ENCODE measurements at regions not wholly inside any gene's neighbourhood (a gene's known extent, or its start where the extent isn't known, plus 50 kb on each side); places are given as distances from the start of the nearest gene placed in this dataset.

GRCh38 chr3:13242364-13242737, 169.1 kb upstream of the IQSEC1 start:
- TF ChIP-seq, protein P1, sequence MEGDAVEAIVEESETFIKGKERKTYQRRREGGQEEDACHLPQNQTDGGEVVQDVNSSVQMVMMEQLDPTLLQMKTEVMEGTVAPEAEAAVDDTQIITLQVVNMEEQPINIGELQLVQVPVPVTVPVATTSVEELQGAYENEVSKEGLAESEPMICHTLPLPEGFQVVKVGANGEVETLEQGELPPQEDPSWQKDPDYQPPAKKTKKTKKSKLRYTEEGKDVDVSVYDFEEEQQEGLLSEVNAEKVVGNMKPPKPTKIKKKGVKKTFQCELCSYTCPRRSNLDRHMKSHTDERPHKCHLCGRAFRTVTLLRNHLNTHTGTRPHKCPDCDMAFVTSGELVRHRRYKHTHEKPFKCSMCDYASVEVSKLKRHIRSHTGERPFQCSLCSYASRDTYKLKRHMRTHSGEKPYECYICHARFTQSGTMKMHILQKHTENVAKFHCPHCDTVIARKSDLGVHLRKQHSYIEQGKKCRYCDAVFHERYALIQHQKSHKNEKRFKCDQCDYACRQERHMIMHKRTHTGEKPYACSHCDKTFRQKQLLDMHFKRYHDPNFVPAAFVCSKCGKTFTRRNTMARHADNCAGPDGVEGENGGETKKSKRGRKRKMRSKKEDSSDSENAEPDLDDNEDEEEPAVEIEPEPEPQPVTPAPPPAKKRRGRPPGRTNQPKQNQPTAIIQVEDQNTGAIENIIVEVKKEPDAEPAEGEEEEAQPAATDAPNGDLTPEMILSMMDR (IDR thresholded peaks at IDR 0.05; ENCODE audit: low read depth, low read length, poor library complexity, severe bottlenecking) = no peak
- TF ChIP-seq EZH2phosphoT487 (IDR thresholded peaks at IDR 0.05; ENCODE audit: borderline replicate concordance, low read length) = no peak
